ENCODE measurements at regions not wholly inside any gene's neighbourhood (a gene's known extent, or its start where the extent isn't known, plus 50 kb on each side); places are given as distances from the start of the nearest gene placed in this dataset.

GRCh38 chr7:50147951-50148808 lies 55.1 kb upstream of the ZPBP start (continued):
- TF ChIP-seq, protein P1, sequence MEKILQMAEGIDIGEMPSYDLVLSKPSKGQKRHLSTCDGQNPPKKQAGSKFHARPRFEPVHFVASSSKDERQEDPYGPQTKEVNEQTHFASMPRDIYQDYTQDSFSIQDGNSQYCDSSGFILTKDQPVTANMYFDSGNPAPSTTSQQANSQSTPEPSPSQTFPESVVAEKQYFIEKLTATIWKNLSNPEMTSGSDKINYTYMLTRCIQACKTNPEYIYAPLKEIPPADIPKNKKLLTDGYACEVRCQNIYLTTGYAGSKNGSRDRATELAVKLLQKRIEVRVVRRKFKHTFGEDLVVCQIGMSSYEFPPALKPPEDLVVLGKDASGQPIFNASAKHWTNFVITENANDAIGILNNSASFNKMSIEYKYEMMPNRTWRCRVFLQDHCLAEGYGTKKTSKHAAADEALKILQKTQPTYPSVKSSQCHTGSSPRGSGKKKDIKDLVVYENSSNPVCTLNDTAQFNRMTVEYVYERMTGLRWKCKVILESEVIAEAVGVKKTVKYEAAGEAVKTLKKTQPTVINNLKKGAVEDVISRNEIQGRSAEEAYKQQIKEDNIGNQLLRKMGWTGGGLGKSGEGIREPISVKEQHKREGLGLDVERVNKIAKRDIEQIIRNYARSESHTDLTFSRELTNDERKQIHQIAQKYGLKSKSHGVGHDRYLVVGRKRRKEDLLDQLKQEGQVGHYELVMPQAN (conservative IDR thresholded peaks at IDR 0.05): no peak
- peak in 1 of 2 experiments; percentile 23; a peak in 1 of 4 replicates for TF ChIP-seq ETV6 (conservative IDR thresholded peaks at IDR 0.05 in 1 of 2, IDR thresholded peaks at IDR 0.05 in 1 of 2; ENCODE audit: borderline replicate concordance in 1 of 2, low read depth in 1 of 2)
- TF ChIP-seq SIN3A (IDR thresholded peaks at IDR 0.05; ENCODE audit: low read depth, low read length): no peak
- TF ChIP-seq SP1 (IDR thresholded peaks at IDR 0.05; ENCODE audit: low read depth, low read length): peak; percentile 22
- peak; percentile 82 for TF ChIP-seq PAX5 (IDR thresholded peaks at IDR 0.05; ENCODE audit: borderline replicate concordance, low read depth, low read length)
- TF ChIP-seq PKNOX1 (IDR thresholded peaks at IDR 0.05): peak; percentile 95
- no peak for TF ChIP-seq YBX1 (IDR thresholded peaks at IDR 0.05)
- no peak for TF ChIP-seq HDAC2 (IDR thresholded peaks at IDR 0.05)
- 0 out of 2 replicates have a peak, but pooled peaks have one; percentile 33 for TF ChIP-seq CBX5 (IDR thresholded peaks at IDR 0.05; ENCODE audit: low read depth)
- TF ChIP-seq ASH2L (IDR thresholded peaks at IDR 0.05; ENCODE audit: borderline replicate concordance, low read depth): no peak
- no peak for TF ChIP-seq CHD1 (IDR thresholded peaks at IDR 0.05; ENCODE audit: low read depth, low read length)
- TF ChIP-seq KDM1A (IDR thresholded peaks at IDR 0.05; ENCODE audit: borderline replicate concordance): no peak
- no peak for TF ChIP-seq TBL1XR1 (IDR thresholded peaks at IDR 0.05; ENCODE audit: low read depth, low read length)
- TF ChIP-seq TCF12 (IDR thresholded peaks at IDR 0.05; ENCODE audit: low read depth, low read length): peak; percentile 87
- TF ChIP-seq NRF1 (conservative IDR thresholded peaks at IDR 0.05; ENCODE audit: low read depth, low read length): no peak
- no peak for TF ChIP-seq KAT2A (conservative IDR thresholded peaks at IDR 0.05; ENCODE audit: control insufficient read depth, low read depth, low read length)
- TF ChIP-seq RELA (IDR thresholded peaks at IDR 0.05; ENCODE audit: borderline replicate concordance, partially characterized antibody): peak; percentile 85
- TF ChIP-seq NFYB (IDR thresholded peaks at IDR 0.05; ENCODE audit: insufficient read depth, low read depth, low read length): no peak
- no peak for TF ChIP-seq KLF5 (IDR thresholded peaks at IDR 0.05; ENCODE audit: partially characterized antibody)
- TF ChIP-seq RUNX3 (IDR thresholded peaks at IDR 0.05; ENCODE audit: low read length): 0 out of 2 replicates have a peak, but pooled peaks have one; percentile 37
- no peak; the same call in 1 of the 2 replicates for TF ChIP-seq MTA3 (IDR thresholded peaks at IDR 0.05; ENCODE audit: borderline replicate concordance, low read length)
- TF ChIP-seq, protein P2, sequence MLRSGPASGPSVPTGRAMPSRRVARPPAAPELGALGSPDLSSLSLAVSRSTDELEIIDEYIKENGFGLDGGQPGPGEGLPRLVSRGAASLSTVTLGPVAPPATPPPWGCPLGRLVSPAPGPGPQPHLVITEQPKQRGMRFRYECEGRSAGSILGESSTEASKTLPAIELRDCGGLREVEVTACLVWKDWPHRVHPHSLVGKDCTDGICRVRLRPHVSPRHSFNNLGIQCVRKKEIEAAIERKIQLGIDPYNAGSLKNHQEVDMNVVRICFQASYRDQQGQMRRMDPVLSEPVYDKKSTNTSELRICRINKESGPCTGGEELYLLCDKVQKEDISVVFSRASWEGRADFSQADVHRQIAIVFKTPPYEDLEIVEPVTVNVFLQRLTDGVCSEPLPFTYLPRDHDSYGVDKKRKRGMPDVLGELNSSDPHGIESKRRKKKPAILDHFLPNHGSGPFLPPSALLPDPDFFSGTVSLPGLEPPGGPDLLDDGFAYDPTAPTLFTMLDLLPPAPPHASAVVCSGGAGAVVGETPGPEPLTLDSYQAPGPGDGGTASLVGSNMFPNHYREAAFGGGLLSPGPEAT (IDR thresholded peaks at IDR 0.05; ENCODE audit: low read depth): peak; percentile 96
- no peak for TF ChIP-seq RBBP5 (conservative IDR thresholded peaks at IDR 0.05)
- TF ChIP-seq SREBF2 (IDR thresholded peaks at IDR 0.05; ENCODE audit: low read length): no peak
- TF ChIP-seq ATF7 (IDR thresholded peaks at IDR 0.05; ENCODE audit: low read depth): peak; percentile 88
- TF ChIP-seq SREBF1 (IDR thresholded peaks at IDR 0.05; ENCODE audit: low read length): no peak
- TF ChIP-seq CEBPB (IDR thresholded peaks at IDR 0.05; ENCODE audit: borderline replicate concordance in 1 of 2, low read depth in 2 of 2, low read length in 2 of 2): no peak

All from GM12878 (cell line).